ENCODE measurements at regions not wholly inside any gene's neighbourhood (a gene's known extent, or its start where the extent isn't known, plus 50 kb on each side); places are given as distances from the start of the nearest gene placed in this dataset.

DNA sequence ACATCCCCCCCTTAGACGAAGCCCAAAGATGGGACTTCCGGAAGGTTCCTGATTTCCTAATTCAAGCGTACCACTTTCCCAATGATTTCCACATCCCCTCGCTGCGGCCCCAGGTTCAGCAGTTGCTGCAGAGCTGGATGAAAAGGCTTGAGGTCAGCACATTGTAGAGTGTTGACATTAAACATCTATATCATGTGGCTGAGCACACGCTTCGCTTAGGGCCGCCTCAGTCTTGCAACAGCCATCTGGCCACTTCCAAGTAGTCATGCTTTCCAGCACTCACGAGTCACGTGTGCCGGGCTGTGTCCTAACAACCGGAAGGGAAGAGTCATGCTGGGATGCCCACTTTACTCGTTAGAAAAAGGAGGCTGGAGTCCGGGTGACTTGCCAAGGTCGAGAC, 340.6 kb upstream of the IRX4 start:
- Histone ChIP-seq H2AFZ (ENCODE audit: low read length) (no peak overlapping the region), H3K9ac (ENCODE audit: low read length) (no peak overlapping the region), H3F3A (ENCODE audit: insufficient read depth, low read length) (no peaks in the 10 kb centered on the region), H3K36me3 (replicated peaks; ENCODE audit: insufficient read depth, low read length) (no peaks in the 10 kb centered on the region), H3K27ac (ENCODE audit: low read length) (no peak overlapping the region), H3K9me3 (replicated peaks; ENCODE audit: insufficient read depth, low read length) (no peaks in the 10 kb centered on the region), H3K4me3 (ENCODE audit: low read length) (no peak overlapping the region), H3K27me3 (replicated peaks; ENCODE audit: insufficient read depth, low read length) (no peaks in the 10 kb centered on the region), H3K9me2 (replicated peaks; ENCODE audit: insufficient read depth, low read length) (no peaks in the 10 kb centered on the region), H3K4me2 (ENCODE audit: low read depth, low read length) (no peak overlapping the region), H4K20me1 (ENCODE audit: insufficient read depth, low read length) (no peaks in the 10 kb centered on the region), H3K4me1 (ENCODE audit: low read length) (no peaks in the 10 kb centered on the region), H3K79me2 (ENCODE audit: low read length) (no peaks in the 10 kb centered on the region)
- DNase-seq = no peak
- TF ChIP-seq, protein P1, sequence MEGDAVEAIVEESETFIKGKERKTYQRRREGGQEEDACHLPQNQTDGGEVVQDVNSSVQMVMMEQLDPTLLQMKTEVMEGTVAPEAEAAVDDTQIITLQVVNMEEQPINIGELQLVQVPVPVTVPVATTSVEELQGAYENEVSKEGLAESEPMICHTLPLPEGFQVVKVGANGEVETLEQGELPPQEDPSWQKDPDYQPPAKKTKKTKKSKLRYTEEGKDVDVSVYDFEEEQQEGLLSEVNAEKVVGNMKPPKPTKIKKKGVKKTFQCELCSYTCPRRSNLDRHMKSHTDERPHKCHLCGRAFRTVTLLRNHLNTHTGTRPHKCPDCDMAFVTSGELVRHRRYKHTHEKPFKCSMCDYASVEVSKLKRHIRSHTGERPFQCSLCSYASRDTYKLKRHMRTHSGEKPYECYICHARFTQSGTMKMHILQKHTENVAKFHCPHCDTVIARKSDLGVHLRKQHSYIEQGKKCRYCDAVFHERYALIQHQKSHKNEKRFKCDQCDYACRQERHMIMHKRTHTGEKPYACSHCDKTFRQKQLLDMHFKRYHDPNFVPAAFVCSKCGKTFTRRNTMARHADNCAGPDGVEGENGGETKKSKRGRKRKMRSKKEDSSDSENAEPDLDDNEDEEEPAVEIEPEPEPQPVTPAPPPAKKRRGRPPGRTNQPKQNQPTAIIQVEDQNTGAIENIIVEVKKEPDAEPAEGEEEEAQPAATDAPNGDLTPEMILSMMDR (IDR thresholded peaks at IDR 0.05; ENCODE audit: low read length) = no peak
- TF ChIP-seq EZH2phosphoT487 (IDR thresholded peaks at IDR 0.05; ENCODE audit: low read length) = no peak
- no peak for TF ChIP-seq EZH2 (optimal IDR thresholded peaks at IDR 0.05; ENCODE audit: low read depth, low read length)

DNA sequence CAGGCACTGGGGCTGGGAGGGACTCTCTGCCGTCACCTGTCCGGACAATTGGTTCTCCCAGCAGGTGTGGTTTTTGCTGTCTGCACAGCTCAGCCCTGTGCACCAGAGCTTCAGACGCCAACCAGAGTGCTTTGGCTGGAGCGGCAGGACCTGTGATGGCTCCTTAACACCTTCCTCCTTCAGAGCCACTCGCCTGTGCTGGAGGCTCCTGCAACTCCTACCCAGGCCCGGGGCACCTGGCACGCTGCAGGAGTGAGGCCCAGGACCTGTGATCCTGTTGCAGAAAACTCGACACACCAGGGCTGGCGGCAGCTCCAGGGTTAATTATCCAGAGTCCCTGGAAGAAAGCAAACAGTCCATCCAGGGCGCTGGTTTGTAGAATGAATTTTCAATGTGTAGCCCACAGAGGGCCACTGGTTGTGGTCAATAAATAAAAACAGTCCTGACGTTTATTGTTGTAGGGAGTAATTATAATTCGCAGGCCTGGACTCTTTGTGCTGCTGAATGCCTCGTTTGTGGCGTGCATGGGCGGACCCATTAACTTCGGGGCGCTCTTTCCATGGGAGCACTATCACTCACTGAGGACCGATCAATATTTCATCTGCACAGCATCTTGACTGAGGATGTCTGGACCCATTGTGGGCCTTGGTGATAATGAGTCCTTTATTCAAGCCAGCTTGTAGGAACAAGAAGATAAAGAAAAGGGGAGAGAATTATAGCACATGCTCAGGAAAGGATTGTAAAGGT, 339.7 kb upstream of the IRX4 start:
- no peaks in the 10 kb centered on the region for H3K36me3 ChIP-seq (replicated peaks; ENCODE audit: insufficient read depth, low read length)

DNA sequence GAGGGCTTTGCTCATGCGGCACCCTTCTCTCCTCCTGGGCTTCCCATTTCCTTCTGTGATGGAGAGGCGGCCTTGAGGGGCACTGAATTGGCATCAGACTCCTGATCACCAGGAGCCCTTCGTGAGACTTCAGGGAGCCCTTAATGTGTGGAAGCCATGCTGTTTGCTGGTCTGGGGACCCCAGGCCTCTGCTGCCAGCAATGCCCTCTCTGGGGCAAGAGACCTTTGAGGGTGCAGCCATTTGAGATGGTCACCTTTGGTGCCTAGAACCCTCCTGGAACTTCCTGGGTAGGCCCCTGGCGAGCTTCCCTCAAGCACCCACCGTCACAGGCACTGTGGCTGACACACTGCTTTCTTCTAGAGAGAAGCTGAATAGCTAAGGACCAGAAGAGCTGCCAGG, 338.7 kb upstream of the IRX4 start:
- Histone ChIP-seq H2AFZ (ENCODE audit: low read length) (no peak overlapping the region), H4K20me1 (ENCODE audit: insufficient read depth, low read length) (no peaks in the 10 kb centered on the region), H3K9me2 (replicated peaks; ENCODE audit: insufficient read depth, low read length) (no peaks in the 10 kb centered on the region), H3K4me1 (ENCODE audit: low read length) (no peaks in the 10 kb centered on the region), H3F3A (ENCODE audit: insufficient read depth, low read length) (no peaks in the 10 kb centered on the region), H3K4me3 (ENCODE audit: low read length) (no peak overlapping the region), H3K27me3 (replicated peaks; ENCODE audit: insufficient read depth, low read length) (no peaks in the 10 kb centered on the region), H3K9me3 (replicated peaks; ENCODE audit: insufficient read depth, low read length) (no peaks in the 10 kb centered on the region), H3K4me2 (ENCODE audit: low read depth, low read length) (no peak overlapping the region), H3K79me2 (ENCODE audit: low read length) (no peaks in the 10 kb centered on the region), H3K27ac (ENCODE audit: low read length) (no peak overlapping the region), H3K9ac (ENCODE audit: low read length) (no peak overlapping the region), H3K36me3 (replicated peaks; ENCODE audit: insufficient read depth, low read length) (no peaks in the 10 kb centered on the region)
- DNase-seq = no peak
- TF ChIP-seq, protein P1 (IDR thresholded peaks at IDR 0.05; ENCODE audit: low read length) = no peak

More for the DNA sequence above, 339.7 kb upstream of the IRX4 start:
- no peaks in the 10 kb centered on the region for H3F3A ChIP-seq (ENCODE audit: insufficient read depth, low read length)
- no peak overlapping the region for H2AFZ ChIP-seq (ENCODE audit: low read length)
- no peak overlapping the region for H3K27ac ChIP-seq (ENCODE audit: low read length)
- H3K79me2 ChIP-seq (ENCODE audit: low read length) = no peaks in the 10 kb centered on the region
- H3K4me3 ChIP-seq (ENCODE audit: low read length) = no peak overlapping the region
- no peak overlapping the region for H3K4me2 ChIP-seq (ENCODE audit: low read depth, low read length)
- H3K9me2 ChIP-seq (replicated peaks; ENCODE audit: insufficient read depth, low read length) = no peaks in the 10 kb centered on the region
- H3K27me3 ChIP-seq (replicated peaks; ENCODE audit: insufficient read depth, low read length) = no peaks in the 10 kb centered on the region
- H3K9me3 ChIP-seq (replicated peaks; ENCODE audit: insufficient read depth, low read length) = no peaks in the 10 kb centered on the region
- DNase-seq = no peak
- no peak for TF ChIP-seq EZH2phosphoT487 (IDR thresholded peaks at IDR 0.05; ENCODE audit: low read length)
- TF ChIP-seq, protein P1 (IDR thresholded peaks at IDR 0.05; ENCODE audit: low read length) = no peak
- H3K4me1 ChIP-seq (ENCODE audit: low read length) = no peaks in the 10 kb centered on the region
- H3K9ac ChIP-seq (ENCODE audit: low read length) = no peak overlapping the region
- H4K20me1 ChIP-seq (ENCODE audit: insufficient read depth, low read length) = no peaks in the 10 kb centered on the region
